Testis (tissue), 2 donors: ENCODE measurements at regions not wholly inside any gene's neighbourhood (a gene's known extent, or its start where the extent isn't known, plus 50 kb on each side); places are given as distances from the start of the nearest gene placed in this dataset.

Experiments
- CTCF ChIP-seq, 3 experiments: fragments of 450-650 bp in 2 of 3; fragments of 200-600 bp in 1 of 3; sonication (generic) in 1 of 3; IDR thresholded peaks; one replicate each; pipeline ENCODE4 v1.5.1; 2016 to 2019; ENCODE audit warnings: antibody characterized with exemption in 3 of 3, mild to moderate bottlenecking in 2 of 3, moderate library complexity in 1 of 3
- POLR2A ChIP-seq: fragments of 450-650 bp; IDR thresholded peaks from one replicate; pipeline ENCODE4 v1.6.1; 2017; ENCODE audit warnings: antibody characterized with exemption, mild to moderate bottlenecking, moderate library complexity

GRCh38 chr12:19909418-19909817 is 458.9 kb upstream of the PDE3A start:
- TF ChIP-seq POLR2A: no peak
- no peak for TF ChIP-seq CTCF (IDR thresholded peaks at IDR 0.05)
